SH-SY5Y (cell line): ENCODE measurements at regions not wholly inside any gene's neighbourhood (a gene's known extent, or its start where the extent isn't known, plus 50 kb on each side); places are given as distances from the start of the nearest gene placed in this dataset.

Source experiments
- GATA2 ChIP-seq: IDR thresholded peaks from 2 replicates; pipeline ENCODE4 v1.6.1; 2011; ENCODE audit warnings: mild to moderate bottlenecking, low read depth, low read length
- GATA3 ChIP-seq: IDR thresholded peaks from 2 replicates; pipeline ENCODE4 v1.6.1; 2011; ENCODE audit warnings: low read depth, mild to moderate bottlenecking, low read length, moderate library complexity

DNA sequence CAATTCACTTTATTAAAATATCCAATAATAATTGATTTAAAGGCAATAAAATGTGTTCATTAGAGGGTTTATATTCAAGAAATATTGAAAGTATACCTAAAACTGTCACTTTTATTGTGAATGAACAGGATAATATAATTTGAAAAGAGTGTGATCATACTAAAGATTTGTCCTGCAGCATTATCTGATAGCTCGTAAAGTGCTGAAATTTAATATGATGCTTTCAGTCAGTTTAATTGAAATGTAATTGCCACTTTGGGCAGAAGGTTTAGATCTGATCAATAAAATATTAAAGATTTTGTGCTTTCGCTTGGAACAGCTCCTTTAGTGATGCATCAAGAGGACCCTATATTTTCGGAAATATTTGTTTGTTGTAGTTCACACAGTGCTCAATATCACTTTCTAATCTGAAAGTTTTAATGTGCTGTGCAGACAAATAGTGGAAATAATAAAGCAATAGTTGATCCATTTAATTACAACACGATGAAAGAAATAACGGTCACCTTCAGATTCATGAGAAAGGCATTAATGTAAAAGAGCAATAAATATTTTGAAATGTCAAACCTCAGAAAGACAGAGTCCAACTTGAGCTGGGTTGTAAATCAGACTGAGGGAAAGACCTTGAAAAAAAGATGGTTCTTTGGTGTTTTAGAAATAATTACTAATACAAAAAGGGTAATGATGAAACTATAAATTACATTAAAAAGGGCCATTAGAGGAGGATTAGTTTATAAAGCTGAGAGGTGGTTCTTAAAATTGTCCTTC lies 129.7 kb upstream of the MEIS2 start:
- TF ChIP-seq GATA2, result peak; percentile 53
- peak; percentile 88 for TF ChIP-seq GATA3

- peak; percentile 53 for TF ChIP-seq GATA2
- TF ChIP-seq GATA3, result peak; percentile 74
Observed at GRCh38 chr15:37245358-37245757, 145.0 kb upstream of the MEIS2 start.

GRCh38 chr15:37246065-37246464 lies 145.7 kb upstream of the MEIS2 start:
- TF ChIP-seq GATA3 (no peak), GATA2 (no peak)

DNA sequence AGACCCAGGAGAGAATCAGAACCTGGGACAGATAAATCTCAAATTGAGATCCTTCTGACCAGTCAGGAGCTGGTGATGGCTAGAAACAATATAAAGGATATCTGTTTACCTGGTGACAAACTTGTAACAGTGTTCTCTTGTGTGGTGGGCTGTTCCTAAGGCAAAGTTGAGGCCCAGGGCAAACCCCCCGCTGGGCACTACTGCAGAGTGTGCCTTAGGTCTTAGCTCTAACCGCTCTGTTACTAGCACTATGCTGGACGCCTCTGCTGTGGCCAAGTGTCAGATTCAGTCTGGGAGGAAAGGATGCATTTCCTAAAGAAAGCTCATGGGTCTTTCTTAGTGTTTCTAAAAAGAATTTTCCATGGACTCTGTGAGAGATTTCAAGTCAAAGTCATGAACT lies 146.5 kb upstream of the MEIS2 start:
- TF ChIP-seq GATA2, result no peak
- no peak for TF ChIP-seq GATA3

GRCh38 chr15:37249249-37249648 lies 148.9 kb upstream of the MEIS2 start:
- TF ChIP-seq GATA3, result no peak

DNA sequence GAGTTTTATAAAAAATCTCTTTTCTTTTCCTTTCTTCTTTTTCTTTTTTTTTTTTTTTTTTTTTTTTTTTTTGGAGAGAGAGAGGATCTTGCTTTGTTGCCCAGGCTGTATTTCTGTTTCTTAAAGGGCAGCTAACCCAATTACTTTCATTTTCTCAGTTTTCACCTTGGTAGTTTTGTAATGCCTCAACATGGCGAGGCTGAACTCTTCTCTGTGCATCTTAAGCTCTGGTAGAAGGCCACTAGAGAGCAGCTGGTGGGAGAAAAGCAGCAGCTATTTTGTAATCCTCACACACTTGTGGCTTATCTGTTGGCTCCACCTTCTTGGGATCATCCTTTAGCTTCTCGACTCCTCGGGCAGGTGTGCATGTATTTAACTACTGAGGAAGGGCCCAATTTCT lies 152.2 kb upstream of the MEIS2 start:
- no peak for TF ChIP-seq GATA2
- TF ChIP-seq GATA3, result no peak

DNA sequence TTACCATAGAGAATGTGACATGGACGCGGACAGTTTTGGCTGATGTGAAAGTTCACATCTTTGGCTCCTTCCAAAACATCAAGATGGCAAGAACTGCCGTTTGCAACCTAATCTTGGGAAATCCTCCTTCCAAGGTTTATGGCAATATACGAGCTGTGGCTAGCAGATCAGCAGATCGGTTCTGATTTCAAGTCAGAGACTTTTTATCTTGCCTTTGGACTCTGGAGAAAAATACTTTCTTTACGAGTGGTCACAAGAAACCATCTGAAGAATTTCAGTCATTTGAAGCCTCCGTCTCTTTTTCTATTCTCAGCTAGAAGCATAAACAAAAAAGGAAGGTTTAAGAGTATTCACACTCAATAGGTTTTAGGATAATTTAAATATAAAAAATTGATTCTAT lies 153.5 kb upstream of the MEIS2 start:
- TF ChIP-seq GATA3 (no peak), GATA2 (no peak)

DNA sequence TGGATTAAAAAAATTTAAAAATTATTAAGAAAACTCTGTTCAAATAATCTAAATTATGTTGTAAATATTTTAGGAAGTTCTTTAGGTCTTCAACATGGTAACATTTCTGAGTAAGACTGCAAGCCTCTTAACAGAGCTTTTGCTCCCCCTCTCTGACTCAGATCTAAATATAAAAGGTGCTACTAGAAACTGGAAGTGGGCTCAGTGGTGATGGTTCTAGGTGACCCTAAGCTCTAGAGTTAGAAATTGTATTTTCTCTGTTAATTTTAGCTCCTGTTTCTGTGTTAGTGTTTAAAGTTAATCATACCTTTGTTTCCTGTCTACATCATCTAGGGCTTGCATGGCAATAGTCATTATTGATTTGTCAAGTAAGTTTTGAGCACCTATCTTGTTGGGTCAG lies 159.9 kb upstream of the MEIS2 start:
- TF ChIP-seq GATA3 (no peak), GATA2 (no peak)

- TF ChIP-seq GATA3 (no peak), GATA2 (no peak)
Observed at GRCh38 chr15:37261685-37262084, 161.3 kb upstream of the MEIS2 start.

DNA sequence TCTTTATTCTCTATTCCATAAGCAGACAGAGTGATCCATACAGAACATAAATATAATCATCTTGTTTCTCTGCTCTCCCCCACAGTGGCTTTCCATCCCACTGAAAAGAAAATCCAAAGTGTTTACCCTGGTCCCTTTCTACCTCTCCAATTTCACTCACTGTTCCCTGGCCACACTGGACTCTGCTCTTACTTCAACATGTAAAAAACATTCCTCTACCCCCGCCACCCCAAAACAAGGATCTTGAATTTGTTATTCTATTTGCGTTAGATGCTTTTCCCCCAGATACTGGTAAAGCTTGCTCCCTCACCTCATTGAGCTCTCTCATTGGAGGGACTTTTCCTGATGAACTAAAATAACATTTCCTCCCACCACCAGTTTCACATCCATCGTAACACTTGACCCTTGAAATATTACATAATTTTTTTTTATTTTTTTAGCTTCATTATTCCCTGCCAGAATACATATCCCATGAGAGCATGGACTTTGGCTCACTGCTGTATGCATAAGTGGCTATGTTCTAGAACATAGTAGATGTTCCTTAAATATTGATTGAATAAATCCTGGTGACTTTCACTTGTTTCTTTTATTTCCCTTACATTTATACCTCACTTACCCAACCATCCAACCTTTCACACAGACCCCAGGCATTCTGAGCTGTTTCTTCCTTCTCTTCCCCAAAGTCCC lies 162.7 kb upstream of the MEIS2 start:
- TF ChIP-seq GATA2 (no peak), GATA3 (no peak)

- no peak for TF ChIP-seq GATA2
- no peak for TF ChIP-seq GATA3
Observed at GRCh38 chr15:37289109-37289765, 188.9 kb upstream of the MEIS2 start.

DNA sequence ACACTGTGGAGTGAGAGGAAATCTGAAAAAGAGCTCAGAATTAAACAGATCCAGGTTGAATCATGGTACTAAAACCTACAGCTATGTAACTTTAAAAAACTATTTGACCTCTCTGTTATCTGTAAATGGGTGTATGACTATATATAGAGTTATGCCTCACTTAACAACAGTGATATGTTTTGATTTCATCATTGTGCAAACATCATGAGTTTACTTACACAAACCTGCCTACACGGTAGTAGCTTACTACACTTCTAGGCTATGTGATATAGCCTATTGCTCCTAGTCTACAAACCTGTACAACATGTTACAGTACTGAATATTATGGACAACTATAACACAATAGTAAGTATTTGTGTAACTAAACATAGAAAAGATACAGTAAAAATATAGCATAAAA lies 191.6 kb upstream of the MEIS2 start:
- no peak for TF ChIP-seq GATA2
- TF ChIP-seq GATA3, result no peak

DNA sequence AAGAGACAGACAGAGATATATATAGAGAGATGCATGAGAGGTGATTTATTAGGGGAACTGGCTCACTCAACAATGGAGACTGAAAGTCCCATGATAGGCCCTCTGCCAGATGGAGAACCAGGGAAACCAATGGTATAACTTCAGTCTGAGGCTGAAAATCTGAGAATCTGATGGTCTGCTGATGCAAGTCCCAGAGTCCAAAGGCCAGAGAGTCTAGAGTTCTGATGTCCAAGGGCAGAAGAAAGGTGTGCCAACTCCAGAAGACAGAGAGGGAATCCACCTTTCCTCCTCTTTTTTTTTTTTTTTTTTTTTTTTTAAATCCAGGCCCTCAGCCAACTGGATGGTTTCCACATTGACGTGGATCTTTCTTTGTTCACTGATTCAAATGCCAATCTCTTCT lies 197.9 kb upstream of the MEIS2 start:
- TF ChIP-seq GATA2, result no peak
- TF ChIP-seq GATA3, result no peak

- TF ChIP-seq GATA3 (no peak), GATA2 (no peak)
Observed at GRCh38 chr15:37339437-37339836, 239.1 kb upstream of the MEIS2 start.

DNA sequence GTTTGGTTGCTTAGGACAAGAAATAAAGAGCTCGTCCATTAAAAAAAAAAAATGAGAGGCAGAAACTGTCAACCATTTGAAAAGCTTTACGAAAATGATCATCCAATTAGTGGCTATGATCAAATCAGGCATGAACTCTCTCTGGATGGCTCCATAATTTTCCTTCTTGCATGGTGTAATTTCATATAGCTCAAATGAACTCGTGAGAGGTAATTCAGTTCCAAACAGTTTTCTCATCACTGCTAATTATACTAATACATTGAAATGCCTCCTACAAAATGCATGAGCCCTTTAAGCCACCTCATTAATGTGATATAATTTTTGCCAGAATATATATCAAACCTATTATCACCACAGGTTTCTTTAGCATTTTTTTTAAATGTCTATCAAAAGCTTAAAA lies 239.5 kb upstream of the MEIS2 start:
- TF ChIP-seq GATA3 (no peak), GATA2 (no peak)
